IMR-90 (cell line): ENCODE measurements at regions not wholly inside any gene's neighbourhood (a gene's known extent, or its start where the extent isn't known, plus 50 kb on each side); places are given as distances from the start of the nearest gene placed in this dataset.

ENCODE experiments used
- ATAC-seq: fragments of 200-7000 bp; cut with Tn5 transposase; 2 replicates; pipeline ENCODE4 v1.9.1; 2020; ENCODE audit warnings: low read depth, mild to moderate bottlenecking, moderate library complexity
- BruUV-seq: library from RNA; stranded (reverse); fragments of 400-500 nt; replicated peaks from 2 replicates; lab custom pipeline; 2021; lab: Mats Ljungman, UMichigan
- CTCF ChIA-PET: fragments of 300-600 bp; formaldehyde crosslinking; extraction: SDS; loops from one replicate; lab custom pipeline; 2021; ENCODE audit warnings: antibody characterized with exemption; lab: Yijun Ruan, JAX
- POLR2A ChIA-PET: fragments of 300-600 bp; sonication (Branson Sonifier 250); formaldehyde crosslinking; loops from one replicate; lab custom pipeline; 2022; ENCODE audit warnings: antibody characterized with exemption; ENCODE audit not compliant: unreplicated experiment; lab: Charles Lee
- DNase-seq: peaks from one replicate; pipeline ENCODE4 v3.0.0; 2013
- H2AFZ ChIP-seq: replicated peaks from 2 replicates; pipeline ENCODE3; 2013; ENCODE audit warnings: low read length, mild to moderate bottlenecking; ENCODE audit not compliant: poor library complexity
- H2AK5ac ChIP-seq: 2 replicates; pipeline ENCODE4 v1.6.1; 2013; ENCODE audit warnings: low read depth, low read length, inconsistent platforms
- H2AK9ac ChIP-seq: replicated peaks from 2 replicates; pipeline ENCODE3; 2013; ENCODE audit warnings: mild to moderate bottlenecking, low read depth, low read length, moderate library complexity; ENCODE audit not compliant: poor library complexity
- H2BK120ac ChIP-seq: 2 replicates; pipeline ENCODE4 v1.6.1; 2013; ENCODE audit warnings: low read depth, low read length, inconsistent platforms
- H2BK15ac ChIP-seq: 3 replicates; pipeline ENCODE4 v1.6.1; 2013; ENCODE audit warnings: low read depth, low read length, inconsistent platforms
- H2BK20ac ChIP-seq: 2 replicates; pipeline ENCODE4 v1.6.1; 2013; ENCODE audit warnings: low read depth, mild to moderate bottlenecking, inconsistent platforms, low read length, moderate library complexity
- H2BK5ac ChIP-seq: 2 replicates; pipeline ENCODE4 v1.6.1; 2013; ENCODE audit warnings: mild to moderate bottlenecking, low read depth, low read length, inconsistent platforms; ENCODE audit not compliant: poor library complexity, severe bottlenecking
- H3K14ac ChIP-seq: replicated peaks from 2 replicates; pipeline ENCODE4 v1.6.1; 2013; ENCODE audit warnings: low read depth, low read length, inconsistent platforms
- H3K18ac ChIP-seq: 2 replicates; pipeline ENCODE4 v1.6.1; 2013; ENCODE audit warnings: low read depth, low read length, control low read depth
- H3K23ac ChIP-seq: 2 replicates; pipeline ENCODE4 v1.6.1; 2013; ENCODE audit warnings: low read depth, low read length, inconsistent platforms
- H3K27ac ChIP-seq: 2 replicates; pipeline ENCODE4 v1.5.1; 2013; ENCODE audit warnings: mild to moderate bottlenecking, control low read depth, low read length; ENCODE audit not compliant: insufficient read depth
- H3K27me3 ChIP-seq: 2 replicates; pipeline ENCODE4 v1.6.1; 2013; ENCODE audit warnings: low read length; ENCODE audit not compliant: control insufficient read depth, insufficient read depth
- H3K36me3 ChIP-seq: 2 replicates; pipeline ENCODE4 v1.6.1; 2013; ENCODE audit warnings: low read length, mixed read lengths; ENCODE audit not compliant: control insufficient read depth, insufficient read depth
- H3K4ac ChIP-seq: 2 replicates; pipeline ENCODE4 v1.6.1; 2013; ENCODE audit warnings: low read depth, low read length, inconsistent platforms
- H3K4me1 ChIP-seq: 2 replicates; pipeline ENCODE4 v1.6.1; 2013; ENCODE audit warnings: low read length, mixed read lengths; ENCODE audit not compliant: control insufficient read depth, insufficient read depth
- H3K4me2 ChIP-seq: 2 replicates; pipeline ENCODE4 v1.6.1; 2013; ENCODE audit warnings: low read depth, mild to moderate bottlenecking, control low read depth, low read length, moderate library complexity
- H3K4me3 ChIP-seq: 2 replicates; pipeline ENCODE4 v1.5.1; 2013; ENCODE audit warnings: low read depth, mild to moderate bottlenecking, control low read depth, low read length, moderate library complexity; ENCODE audit not compliant: insufficient read depth
- H3K56ac ChIP-seq: 2 replicates; pipeline ENCODE4 v1.6.1; 2013; ENCODE audit warnings: low read length, inconsistent platforms; ENCODE audit not compliant: insufficient read depth; ENCODE audit errors: extremely low read depth
- H3K79me1 ChIP-seq, 2 experiments: 2 replicates each; pipeline ENCODE4 v1.6.1; 2013; ENCODE audit warnings: low read length in 2 of 2, inconsistent platforms in 1 of 2, low read depth in 1 of 2
- H3K9ac ChIP-seq: 2 replicates; pipeline ENCODE4 v1.6.1; 2013; ENCODE audit warnings: low read depth, low read length, control low read depth
- H3K9me1 ChIP-seq: 2 replicates; pipeline ENCODE4 v1.6.1; 2013; ENCODE audit warnings: low read length, inconsistent platforms; ENCODE audit not compliant: insufficient read depth
- H3K9me3 ChIP-seq: 2 replicates; pipeline ENCODE4 v1.6.1; 2013; ENCODE audit warnings: low read length; ENCODE audit not compliant: control insufficient read depth, insufficient read depth
- H4K20me1 ChIP-seq: 2 replicates; pipeline ENCODE4 v1.6.1; 2013; ENCODE audit warnings: low read length, inconsistent platforms; ENCODE audit not compliant: insufficient read depth
- H4K5ac ChIP-seq: 2 replicates; pipeline ENCODE4 v1.6.1; 2013; ENCODE audit warnings: mild to moderate bottlenecking, low read depth, low read length, control low read depth
- H4K8ac ChIP-seq, 2 experiments: 2 replicates each; pipeline ENCODE4 v1.6.1; 2013; ENCODE audit warnings: low read depth in 2 of 2, low read length in 2 of 2, control low read depth in 1 of 2, inconsistent platforms in 1 of 2
- H4K91ac ChIP-seq: 2 replicates; pipeline ENCODE4 v1.6.1; 2013; ENCODE audit warnings: low read depth, low read length, inconsistent platforms; ENCODE audit not compliant: insufficient read depth
- CHD1 ChIP-seq: IDR thresholded peaks from 2 replicates; pipeline ENCODE4 v1.6.1; 2012; ENCODE audit warnings: low read depth, low read length, improper control_type of control experiment
- CTCF ChIP-seq: conservative IDR thresholded peaks from 2 replicates; pipeline ENCODE4 v1.5.1; 2012; ENCODE audit warnings: mild to moderate bottlenecking, low read depth, low read length, improper control_type of control experiment
- ELK1 ChIP-seq: fragments of 150-350 bp; IDR thresholded peaks from 2 replicates; pipeline ENCODE4 v1.6.1; 2016; ENCODE audit warnings: low read depth, mild to moderate bottlenecking, low read length, moderate library complexity, borderline replicate concordance
- FOS ChIP-seq: fragments of 150-350 bp; IDR thresholded peaks from 2 replicates; pipeline ENCODE4 v1.6.1; 2016; ENCODE audit warnings: low read depth, low read length
- MAFK ChIP-seq: IDR thresholded peaks from 2 replicates; pipeline ENCODE4 v1.6.1; 2012; ENCODE audit warnings: low read depth, low read length, improper control_type of control experiment
- MAZ ChIP-seq: IDR thresholded peaks from 2 replicates; pipeline ENCODE4 v1.6.1; 2012; ENCODE audit warnings: low read depth, mild to moderate bottlenecking, low read length, improper control_type of control experiment, moderate library complexity, borderline replicate concordance
- MXI1 ChIP-seq: IDR thresholded peaks from 2 replicates; pipeline ENCODE4 v1.6.1; 2012; ENCODE audit warnings: low read depth, mild to moderate bottlenecking, low read length, moderate library complexity, borderline replicate concordance
- NFE2L2 ChIP-seq: fragments of 150-350 bp; IDR thresholded peaks from 2 replicates; pipeline ENCODE4 v1.6.1; 2016; ENCODE audit warnings: low read depth, mild to moderate bottlenecking, low read length
- RFX5 ChIP-seq: IDR thresholded peaks from 2 replicates; pipeline ENCODE4 v1.8.0; 2012; ENCODE audit warnings: low read depth, mild to moderate bottlenecking, low read length, moderate library complexity
- USF2 ChIP-seq: fragments of 150-350 bp; IDR thresholded peaks from 2 replicates; pipeline ENCODE4 v1.6.1; 2017; ENCODE audit warnings: mild to moderate bottlenecking, antibody characterized with exemption, low read length, low read depth
- WGBS, 2 experiments: methylation state at CpG; one replicate each; pipeline versions ENCODE4 v1.1.5 to v1.1.7; 2013; ENCODE audit warnings: missing lambda C conversion rate in 2 of 2; ENCODE audit not compliant: insufficient read length in 1 of 2; ENCODE audit errors: extremely low coverage in 2 of 2; 5-methylcytosine and 5-hydroxymethylcytosine counted together
- dilution Hi-C: fragments of 300-500 bp; cut with HindIII; formaldehyde crosslinking; loops from one replicate; pipeline ENCODE4 v1.14.3; 2018; ENCODE audit warnings: low sequenced_read_pairs; ENCODE audit not compliant: unreplicated experiment
- in situ Hi-C: fragments of 300-500 bp; cut with MboI; formaldehyde crosslinking; loops from 3 replicates; pipeline ENCODE4 v1.14.3; 2019; ENCODE audit warnings: low sequenced_read_pairs, inconsistent platforms, mixed read lengths
- intact Hi-C: fragments of 100-400 bp; cut with micrococcal nuclease; formaldehyde crosslinking; loops from 2 replicates; pipeline ENCODE4 v1.10.0; 2022

- POLR2A ChIA-PET, result no interaction called here
- intact Hi-C loops, result no loop called here
- WGBS, 2 experiments, result no CpG with 5 or more reads among the region's 1 CpG
Observed at GRCh38 chr1:81443288-81443687, 357.4 kb upstream of the ADGRL2 start.

More at GRCh38 chr1:81443288-81443687, 357.4 kb upstream of the ADGRL2 start:
- Histone ChIP-seq H3K9ac (no peak overlapping the region), H4K91ac (no peak overlapping the region), H3K4ac (no peak overlapping the region), H3K56ac (no peak overlapping the region), H3K14ac (no peak overlapping the region), H3K23ac (no peak overlapping the region), H3K4me2 (no peak overlapping the region), H2AFZ (no peak overlapping the region), H2BK120ac (no peak overlapping the region), H3K79me1 (no peaks in the 10 kb centered on the region), H2BK20ac (no peak overlapping the region), H3K27me3 (no peaks in the 10 kb centered on the region), H3K9me1 (no peaks in the 10 kb centered on the region), H2AK9ac (no peak overlapping the region), H3K27ac (no peak overlapping the region), H3K18ac (no peak overlapping the region), H2AK5ac (no peak overlapping the region), H4K8ac (no peak overlapping the region), H2BK15ac (no peak overlapping the region), H3K36me3 (no peaks in the 10 kb centered on the region), H3K9me3 (no peaks in the 10 kb centered on the region), H4K20me1 (no peaks in the 10 kb centered on the region), H2BK5ac (no peak overlapping the region), H3K4me1 (no peaks in the 10 kb centered on the region), H3K4me3 (no peak overlapping the region), H4K5ac (no peak overlapping the region)
- CTCF ChIA-PET, result no interaction called here
- in situ Hi-C loops, result no loop called here
- DNase-seq, result no peak
- BruUV-seq, result no TSS peak
- TF ChIP-seq CTCF, result no peak
- no peak for TF ChIP-seq RFX5
- no peak for TF ChIP-seq USF2
- no peak for TF ChIP-seq ELK1
- no peak for TF ChIP-seq NFE2L2
- no peak for TF ChIP-seq FOS
- no peak for TF ChIP-seq CHD1
- no peak for TF ChIP-seq MAFK
- no peak for TF ChIP-seq MXI1
- TF ChIP-seq MAZ, result no peak
- ATAC-seq, result no peak
- dilution Hi-C loops, result no loop called here
